Gastroesophageal sphincter (tissue), 3 donors: ENCODE measurements at regions not wholly inside any gene's neighbourhood (a gene's known extent, or its start where the extent isn't known, plus 50 kb on each side); places are given as distances from the start of the nearest gene placed in this dataset.

Experiments used
- CTCF ChIP-seq, 4 experiments: fragments of 200-600 bp in 2 of 4; fragments of 450-650 bp in 2 of 4; sonication (generic) in 1 of 4; IDR thresholded peaks; one replicate each; pipeline ENCODE4 v1.5.1; 2017 to 2019; ENCODE audit warnings: antibody characterized with exemption in 4 of 4, mild to moderate bottlenecking in 2 of 4, moderate library complexity in 2 of 4
- EP300 ChIP-seq: sonication (generic); formaldehyde crosslinking; IDR thresholded peaks from one replicate; pipeline ENCODE4 v1.6.1; 2017; ENCODE audit warnings: antibody characterized with exemption, mild to moderate bottlenecking
- POLR2A ChIP-seq, 2 donors: fragments of 450-650 bp; IDR thresholded peaks; one replicate each; pipeline ENCODE4 v1.6.1; 2017; ENCODE audit warnings: antibody characterized with exemption in 2 of 2, mild to moderate bottlenecking in 2 of 2, moderate library complexity in 1 of 2
- POLR2AphosphoS5 ChIP-seq: sonication (generic); formaldehyde crosslinking; IDR thresholded peaks from one replicate; pipeline ENCODE4 v1.6.1; 2017; ENCODE audit warnings: antibody characterized with exemption

GRCh38 chr2:221853297-221853696, 281.2 kb upstream of the EPHA4 start:
- TF ChIP-seq POLR2A (IDR thresholded peaks at IDR 0.05) (no peak), CTCF (IDR thresholded peaks at IDR 0.05) (no peak), POLR2AphosphoS5 (no peak), EP300 (no peak)
